Activated CD4-positive, CD25-positive, alpha-beta regulatory T cell treated with anti-CD3 and anti-CD28 coated beads, Interleukin-2, amount 50 U/mL, for 24 hours (primary cell): ENCODE measurements at regions not wholly inside any gene's neighbourhood (a gene's known extent, or its start where the extent isn't known, plus 50 kb on each side); places are given as distances from the start of the nearest gene placed in this dataset.

ENCODE experiments used
- ATAC-seq, 2 donors: fragments of 150-1000 bp; cut with Tn5 transposase; one replicate each; pipeline ENCODE4 v1.10.0; 2021; ENCODE audit warnings: mild to moderate bottlenecking in 1 of 2, moderate library complexity in 1 of 2

DNA sequence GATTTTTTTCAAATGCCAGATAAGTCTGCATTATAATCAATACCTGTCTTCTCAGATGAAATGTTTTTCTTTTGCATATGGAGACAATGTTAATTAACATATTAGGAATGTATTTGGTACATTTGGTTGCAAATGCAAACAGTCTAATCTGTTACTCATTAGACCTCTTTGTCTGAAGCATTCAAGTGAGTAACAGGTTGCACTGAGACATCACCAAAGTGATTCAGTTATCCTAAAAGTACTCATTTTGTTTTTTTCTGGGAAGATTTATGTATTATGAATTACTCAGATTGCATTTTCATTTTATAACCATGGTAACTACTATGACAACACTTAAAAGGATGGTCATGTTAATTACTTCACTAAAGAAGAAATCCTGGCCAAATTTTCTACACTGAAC is 513.6 kb downstream of the HTR7 start:
- ATAC-seq = no peak

DNA sequence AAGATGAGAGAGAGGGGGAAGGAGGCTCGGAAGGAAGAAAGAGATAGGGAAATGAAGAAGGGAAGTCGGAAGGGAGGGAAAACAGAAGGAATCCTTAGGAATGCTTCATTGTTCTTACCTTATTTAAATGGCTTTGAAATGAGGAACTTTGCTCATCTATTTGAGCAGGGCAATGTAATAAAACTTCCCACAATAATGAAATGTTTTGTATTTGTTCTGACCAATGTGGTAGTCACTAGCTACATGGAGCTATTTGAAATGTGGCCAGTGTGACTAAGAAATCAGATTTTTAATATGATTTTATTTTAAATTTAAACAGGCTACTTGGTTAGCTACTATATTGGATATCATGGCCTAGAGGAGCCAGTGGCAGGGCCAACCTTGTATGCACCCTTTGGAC is 510.6 kb downstream of the HTR7 start:
- ATAC-seq = no peak

DNA sequence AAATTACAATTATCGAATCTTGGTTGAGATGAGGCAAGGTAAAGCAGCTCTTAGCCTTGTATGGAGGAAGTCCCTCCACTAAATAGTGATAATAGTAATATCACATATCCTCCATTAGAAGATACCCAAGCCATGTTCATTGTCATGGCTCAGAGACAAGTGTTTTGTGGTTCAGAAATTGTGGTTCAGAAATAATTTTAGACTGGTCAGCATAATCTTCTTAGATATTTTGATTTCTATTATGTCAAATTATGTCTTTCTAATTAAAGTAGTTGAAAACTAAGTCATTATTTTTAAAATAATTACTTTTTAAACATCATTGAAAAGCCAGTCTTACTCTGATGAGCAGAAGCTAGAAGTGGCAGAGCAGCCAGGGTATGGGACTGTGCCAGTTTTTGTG is 507.7 kb downstream of the HTR7 start:
- no peak for ATAC-seq

DNA sequence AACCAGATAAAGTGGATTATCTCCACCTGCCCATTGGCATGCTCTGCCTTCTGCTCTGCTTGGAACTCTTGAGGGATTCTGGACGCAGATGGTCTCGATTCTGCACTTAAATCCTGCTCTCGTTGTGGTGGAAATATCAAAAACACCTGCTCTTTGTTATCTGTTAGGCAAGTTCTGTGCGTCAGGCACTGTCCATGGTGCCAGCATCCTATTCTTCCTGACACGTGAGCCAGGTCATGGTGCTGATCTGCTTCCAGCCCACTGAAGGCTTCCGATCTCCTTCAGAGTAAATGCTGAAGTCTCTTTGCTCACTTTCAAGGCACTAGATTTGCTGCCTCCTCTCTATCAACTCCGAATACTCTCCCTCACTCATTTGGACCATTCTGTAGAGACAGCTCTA is 505.6 kb downstream of the HTR7 start:
- ATAC-seq = no peak

DNA sequence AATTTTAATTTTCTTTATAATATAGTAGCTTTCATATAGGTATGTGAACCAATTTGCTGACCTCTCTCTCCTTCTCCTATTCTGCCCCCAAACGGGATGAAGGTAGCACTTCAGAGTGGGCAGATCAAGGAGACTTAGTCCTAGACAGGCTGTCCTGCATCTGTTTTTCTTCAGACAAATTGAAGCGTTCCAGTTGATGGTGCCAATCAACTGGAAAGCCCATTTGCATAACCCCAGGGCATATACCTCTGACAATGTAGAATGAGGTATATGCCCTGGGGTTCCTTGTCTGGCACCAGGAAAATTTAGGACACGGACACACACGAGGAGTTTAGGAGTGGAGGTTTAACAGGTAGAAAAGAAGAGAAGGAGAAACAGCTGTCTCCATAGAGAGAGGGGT is 502.9 kb downstream of the HTR7 start:
- no peak for ATAC-seq

DNA sequence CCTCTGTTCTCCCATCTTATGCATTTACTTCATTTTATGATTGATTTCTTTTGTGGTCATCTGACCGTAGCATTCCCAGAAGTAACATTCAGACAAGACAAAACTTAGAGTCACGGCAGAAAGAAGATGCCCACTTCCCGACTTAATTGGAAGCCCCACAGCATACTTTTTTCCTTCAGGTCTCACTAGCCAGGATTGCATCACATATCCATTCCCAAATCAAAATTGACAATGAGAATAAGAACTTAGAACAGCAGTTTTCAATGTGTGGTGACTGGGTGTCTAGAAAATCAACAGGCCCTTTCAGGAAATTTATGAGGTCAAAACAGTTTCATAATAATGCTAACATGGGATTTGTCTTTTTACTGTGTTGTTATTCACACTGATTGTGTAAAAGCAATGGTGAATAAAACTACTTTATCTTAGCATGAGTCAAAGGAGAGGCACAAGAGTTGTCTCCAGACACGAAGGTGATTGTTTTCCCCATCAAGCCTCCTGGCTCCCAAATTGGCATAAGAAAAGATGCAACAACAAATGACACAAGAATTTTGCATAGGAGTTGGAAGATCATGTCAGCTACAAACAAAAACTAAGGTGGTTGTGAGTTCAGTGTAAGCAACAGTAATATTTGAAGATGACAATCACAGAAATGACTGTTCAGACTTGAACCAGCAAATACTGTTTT is 493.9 kb downstream of the HTR7 start:
- no peak for ATAC-seq

DNA sequence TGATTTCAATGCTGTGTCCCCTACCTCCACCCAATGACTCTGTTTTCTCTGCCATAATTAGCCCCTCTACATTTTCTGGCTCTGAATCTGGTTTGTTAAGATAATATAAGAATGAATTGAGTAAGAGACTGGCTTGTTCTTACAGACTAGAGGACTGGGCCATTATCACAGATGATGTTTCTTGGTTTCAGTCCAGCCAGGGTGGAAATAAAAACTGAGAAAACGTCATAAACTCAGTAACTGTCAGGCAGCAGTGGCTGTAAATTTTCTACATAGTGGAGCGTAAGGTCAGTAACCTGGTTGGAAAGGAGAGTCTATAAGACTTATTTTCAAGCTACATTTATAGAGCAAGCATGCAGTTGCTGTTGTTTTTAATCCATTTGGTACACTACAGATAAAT is 485.4 kb downstream of the HTR7 start:
- no peak for ATAC-seq

DNA sequence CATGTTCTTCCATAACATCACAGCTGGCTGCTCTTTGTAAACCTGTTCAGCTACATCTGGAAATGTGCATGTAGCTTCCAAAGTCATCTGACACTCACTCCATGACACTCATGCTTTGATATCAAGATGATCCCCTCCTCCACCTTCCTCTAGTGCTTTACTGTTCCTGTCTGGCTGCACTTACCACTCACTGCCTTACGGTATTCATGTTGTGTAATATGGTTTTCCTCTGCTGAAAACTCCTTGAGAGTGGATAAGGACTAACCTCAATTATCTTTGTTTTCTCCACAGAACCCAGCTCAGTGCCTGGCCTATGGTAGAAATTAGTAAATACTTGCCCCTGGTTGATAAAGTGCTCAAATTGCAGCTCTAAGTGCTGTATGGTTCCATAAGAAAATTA is 483.9 kb downstream of the HTR7 start:
- no peak for ATAC-seq

DNA sequence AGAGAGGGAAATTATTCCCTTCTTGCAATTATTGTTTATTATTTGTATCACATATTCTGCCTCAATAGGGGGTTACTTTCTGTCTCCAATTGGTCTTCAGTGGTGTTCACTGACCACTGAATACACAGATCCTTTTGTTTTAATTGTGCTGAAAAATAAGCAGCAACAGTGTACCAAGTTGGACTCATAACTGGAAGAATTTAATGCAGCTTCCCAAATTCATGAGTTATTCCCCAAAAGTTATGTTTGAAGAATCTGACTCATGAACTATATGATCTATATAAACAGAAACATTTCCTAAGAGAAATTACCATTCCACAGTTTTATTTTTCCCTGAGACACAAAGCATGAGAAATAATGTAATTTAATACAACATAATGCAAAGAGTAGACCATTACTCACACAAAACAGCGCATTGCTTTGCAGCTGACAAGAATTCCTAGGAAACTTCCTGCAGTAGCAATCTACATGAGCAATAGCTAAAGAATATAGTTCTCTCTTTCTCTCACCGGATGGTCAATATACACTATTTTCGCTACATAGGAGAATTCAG is 479.2 kb downstream of the HTR7 start:
- ATAC-seq = no peak

DNA sequence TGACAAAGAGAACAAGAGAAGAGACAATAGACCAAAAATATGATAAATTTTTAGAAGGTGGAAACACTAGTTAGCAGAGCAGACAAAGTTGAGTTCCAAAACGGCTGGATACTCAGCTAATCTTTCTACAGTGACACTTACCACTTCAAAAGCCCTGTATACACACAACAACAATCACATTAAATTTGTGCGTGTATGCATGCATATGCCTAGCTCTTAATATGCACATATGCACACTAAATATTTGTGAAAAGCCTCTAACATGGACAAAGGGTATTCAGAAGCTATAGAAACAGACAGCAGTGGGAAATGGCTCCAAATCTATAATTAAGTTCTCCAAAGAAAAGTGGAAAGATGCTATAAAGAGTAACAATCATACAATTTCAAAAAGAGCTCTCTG is 476.4 kb downstream of the HTR7 start:
- no peak for ATAC-seq

DNA sequence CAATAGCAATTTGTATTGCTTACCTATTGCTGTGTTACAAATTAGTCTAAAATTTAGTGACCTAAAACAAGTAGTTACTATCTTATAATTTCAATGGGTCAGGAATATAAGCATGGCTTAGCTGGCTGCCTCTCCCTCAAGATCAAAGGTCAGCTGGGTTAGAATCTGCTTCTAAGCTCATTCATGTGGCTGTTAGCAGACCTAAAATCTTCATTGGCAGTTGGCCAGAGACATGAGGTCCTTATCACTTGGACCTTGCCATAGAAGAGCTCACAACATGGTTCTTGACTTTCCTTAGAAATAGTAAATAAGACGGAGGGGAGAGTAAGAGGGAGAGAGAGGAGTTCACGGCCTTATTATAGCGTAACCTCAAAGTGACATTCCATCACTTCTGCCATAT is 468.0 kb downstream of the HTR7 start:
- no peak for ATAC-seq

DNA sequence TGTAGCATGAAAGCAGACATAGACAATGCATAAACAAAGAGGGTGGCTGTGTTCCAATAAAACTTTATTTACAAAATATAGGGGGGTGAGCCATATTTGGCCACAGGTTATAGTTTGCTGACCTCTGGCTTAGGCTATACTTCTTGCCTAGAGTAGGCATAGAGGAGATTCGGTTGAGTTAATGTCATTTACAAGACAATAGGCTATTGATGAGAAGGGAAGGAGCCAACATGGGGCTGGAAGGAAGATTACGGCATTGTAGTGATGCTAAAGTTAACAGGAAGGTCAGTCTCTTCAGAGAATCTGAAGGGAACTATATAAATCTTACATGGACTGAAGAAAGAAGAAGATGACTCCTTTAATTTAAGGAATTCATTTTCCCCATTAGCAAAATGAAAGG is 463.5 kb downstream of the HTR7 start:
- ATAC-seq = no peak

DNA sequence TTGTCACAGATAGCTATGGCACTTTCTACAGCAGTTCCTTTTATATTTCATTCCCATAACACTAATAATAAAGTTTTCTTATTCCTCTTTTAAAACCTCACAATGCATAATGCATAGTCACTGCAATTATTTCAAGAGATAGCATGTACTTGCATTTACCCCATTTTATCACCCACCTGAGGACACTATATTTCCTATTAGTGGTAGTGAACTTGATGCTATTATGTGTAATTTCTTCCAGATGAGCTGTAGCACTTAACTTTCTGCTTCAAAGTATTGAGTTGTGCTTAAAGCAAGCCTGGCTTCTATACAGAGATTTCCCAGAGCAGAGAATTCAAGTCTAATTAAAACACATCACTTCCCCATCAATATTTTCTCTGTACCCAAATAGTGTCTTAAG is 461.1 kb downstream of the HTR7 start:
- no peak for ATAC-seq

DNA sequence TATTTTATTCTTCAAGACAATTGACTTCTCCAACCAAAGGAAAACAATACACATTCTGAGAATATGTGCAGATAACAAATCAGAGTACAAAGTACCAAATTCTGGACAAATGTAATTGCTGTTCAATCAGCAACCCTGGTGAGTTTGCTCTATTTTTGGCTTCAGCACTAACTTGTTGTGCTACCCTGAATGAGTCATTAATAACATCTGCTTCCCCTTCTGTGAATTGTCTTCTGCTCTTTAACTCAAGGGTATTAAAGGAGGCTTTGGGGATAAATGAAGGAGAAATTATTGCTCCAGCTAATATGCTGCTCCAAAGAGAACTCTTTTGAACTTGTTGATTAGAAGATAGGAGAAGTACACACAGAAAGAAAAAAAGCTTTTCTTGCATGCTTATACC is 459.3 kb downstream of the HTR7 start:
- no peak for ATAC-seq

DNA sequence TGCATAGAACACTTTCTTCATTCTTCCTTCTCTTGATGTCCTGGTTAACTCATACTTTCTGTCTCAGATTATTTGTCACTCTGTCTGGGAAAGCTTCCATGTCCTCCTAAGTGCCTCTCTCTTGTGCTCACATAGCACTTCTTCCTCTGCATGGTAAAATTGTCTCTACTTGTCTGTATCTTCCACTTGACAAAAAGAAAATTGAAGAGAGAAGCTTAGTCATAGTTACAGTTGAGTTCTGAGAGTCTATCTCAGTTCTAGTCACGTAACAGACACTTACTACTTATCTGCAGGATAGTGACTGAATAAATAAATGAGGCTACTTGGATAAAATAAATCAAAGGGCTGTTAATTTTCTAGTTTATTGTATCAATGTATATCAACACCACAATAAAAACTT is 458.1 kb downstream of the HTR7 start:
- no peak for ATAC-seq

DNA sequence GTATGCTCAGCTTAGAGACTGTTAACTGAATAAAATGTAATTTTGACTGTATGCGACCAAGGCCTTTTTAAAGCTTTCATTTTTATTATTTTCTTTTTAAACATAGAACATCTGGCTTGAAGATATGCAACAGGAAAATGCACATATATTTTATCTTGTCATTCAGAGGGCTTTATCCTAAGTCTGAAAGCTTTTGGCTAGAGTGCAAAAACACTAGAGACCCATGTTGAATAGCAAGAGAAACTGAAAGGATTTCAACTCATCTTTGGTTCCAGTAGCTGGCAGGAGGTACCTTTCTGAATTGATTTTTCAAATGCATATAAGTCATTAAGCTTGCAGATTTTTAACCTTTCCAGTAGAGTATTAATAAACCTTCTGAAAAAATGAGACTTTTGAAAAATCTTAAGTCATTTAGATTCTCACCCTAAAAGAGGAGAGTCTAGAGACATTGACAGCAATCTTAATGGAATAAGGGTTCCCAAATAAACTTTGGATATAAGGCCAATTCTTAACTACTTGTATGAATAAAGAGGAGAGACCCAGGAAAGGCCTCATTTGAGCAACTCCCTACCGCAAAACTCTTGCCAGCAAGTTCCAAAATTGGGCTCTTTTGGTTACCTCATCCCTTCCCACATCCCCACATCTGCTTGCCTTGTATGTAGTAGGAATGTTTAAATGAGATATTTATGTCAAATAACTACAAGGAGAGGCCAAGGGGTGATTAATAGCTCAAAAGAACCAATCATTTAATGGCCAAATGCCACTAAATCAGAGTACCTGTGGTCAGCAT is 454.4 kb downstream of the HTR7 start:
- no peak for ATAC-seq

DNA sequence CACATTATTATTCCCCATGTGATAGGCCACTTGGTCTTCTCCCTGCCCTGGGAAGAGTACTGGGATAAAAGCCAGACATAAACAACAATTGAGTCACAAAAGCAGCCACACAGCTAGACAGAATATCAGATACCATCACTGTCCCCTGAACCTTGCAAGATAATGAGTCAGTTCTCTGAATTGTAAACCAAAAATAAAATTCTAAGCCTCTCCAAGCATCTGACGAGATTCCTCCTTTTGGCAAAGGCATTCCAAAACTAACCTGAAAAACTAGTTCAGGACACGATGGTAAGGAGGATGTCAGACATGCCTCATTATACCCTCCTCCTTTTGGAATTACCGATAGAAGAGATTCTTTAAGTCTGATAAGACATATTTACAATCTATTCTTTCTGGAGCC is 450.7 kb downstream of the HTR7 start:
- no peak for ATAC-seq

DNA sequence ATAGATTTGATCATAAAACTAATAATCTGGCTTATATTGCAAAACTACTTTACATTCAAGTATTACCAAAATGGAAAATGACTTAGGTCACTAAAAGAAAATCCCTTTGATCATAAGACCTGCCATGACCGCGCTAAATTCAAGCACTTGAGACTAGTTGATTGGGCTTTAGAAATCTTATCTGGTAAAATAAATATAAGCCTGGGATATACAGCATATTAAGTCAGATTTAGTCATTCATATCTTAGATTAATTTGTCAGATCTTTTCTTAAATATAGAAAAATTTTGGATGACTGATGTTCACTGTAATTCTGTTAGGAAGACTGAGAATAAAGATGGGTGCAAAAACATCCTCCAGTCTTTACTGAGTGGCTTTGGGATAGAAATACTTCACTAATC is 450.0 kb downstream of the HTR7 start:
- no peak for ATAC-seq

DNA sequence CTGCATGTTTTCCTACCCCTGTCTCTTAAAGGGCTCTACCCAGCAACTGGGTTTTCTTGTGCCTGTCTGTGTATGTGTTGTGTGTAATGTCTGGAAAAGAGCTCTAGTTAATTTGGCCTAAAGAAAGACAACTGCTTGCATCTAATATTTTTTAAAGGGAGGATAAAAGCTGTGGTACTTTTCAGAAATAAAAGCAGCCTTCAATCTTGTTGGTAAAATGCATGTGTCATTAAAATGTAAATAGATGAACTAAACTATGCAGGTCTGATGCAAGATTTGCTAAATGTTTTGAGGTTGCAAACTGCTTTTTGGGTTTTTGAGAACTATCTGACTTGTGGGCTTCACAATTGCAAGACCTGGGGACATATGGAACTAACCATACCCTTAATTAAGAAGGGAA is 445.3 kb downstream of the HTR7 start:
- no peak for ATAC-seq

DNA sequence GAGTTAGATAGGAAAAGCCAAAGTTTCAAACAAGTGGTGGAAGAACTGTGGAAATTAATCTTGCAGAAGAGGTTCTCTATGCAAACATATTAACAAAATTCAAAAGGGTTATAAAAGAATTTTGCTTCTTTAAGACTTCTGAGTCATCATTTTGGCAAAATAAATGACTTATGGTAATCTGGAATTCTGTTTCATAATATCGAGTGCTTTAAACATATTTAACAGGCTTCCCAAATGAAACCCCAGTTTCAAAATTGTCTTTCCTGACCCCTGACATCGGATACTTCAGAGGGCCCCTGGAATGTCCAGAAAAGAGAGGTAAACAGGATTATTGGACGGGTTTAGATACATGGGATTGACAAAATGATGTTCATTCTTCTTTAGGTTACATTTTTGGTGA is 444.6 kb downstream of the HTR7 start:
- no peak for ATAC-seq

DNA sequence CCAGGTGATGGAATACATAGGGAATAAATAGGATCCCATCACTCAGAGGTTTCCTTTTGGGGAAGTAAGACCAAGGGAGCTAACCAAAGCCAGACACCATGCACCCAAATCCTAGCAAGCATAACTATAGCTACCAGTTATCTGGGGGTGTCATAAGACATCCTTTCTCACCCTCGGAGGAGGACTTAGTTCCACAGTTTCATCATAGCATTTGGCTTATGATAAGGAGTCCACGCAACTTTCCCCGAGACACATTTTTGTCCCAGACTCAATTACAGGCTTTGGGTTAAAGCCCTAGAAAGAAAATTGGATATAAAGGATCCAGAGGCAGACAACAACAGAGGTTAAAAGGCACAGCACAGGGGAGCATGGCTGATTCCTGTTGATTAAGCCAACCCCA is 442.9 kb downstream of the HTR7 start:
- ATAC-seq = no peak

DNA sequence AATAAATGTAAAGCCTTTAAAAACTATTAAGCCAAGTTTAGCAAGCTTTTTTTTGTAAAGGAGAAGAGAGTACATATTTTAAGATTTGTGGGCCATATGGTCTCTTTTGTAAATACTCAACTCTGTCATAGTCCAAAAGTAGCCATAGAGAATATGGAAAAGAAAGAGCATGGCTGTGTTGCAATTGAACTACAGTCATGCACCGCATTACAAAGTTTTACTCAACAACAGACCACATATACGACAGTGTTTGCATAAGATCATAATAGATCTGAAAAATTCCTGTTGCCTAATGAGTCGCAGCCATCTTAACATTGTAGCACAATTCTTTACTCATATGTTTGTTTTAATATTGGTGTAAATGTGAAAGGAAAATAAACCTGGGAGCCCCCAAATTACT is 440.8 kb downstream of the HTR7 start:
- ATAC-seq = no peak

DNA sequence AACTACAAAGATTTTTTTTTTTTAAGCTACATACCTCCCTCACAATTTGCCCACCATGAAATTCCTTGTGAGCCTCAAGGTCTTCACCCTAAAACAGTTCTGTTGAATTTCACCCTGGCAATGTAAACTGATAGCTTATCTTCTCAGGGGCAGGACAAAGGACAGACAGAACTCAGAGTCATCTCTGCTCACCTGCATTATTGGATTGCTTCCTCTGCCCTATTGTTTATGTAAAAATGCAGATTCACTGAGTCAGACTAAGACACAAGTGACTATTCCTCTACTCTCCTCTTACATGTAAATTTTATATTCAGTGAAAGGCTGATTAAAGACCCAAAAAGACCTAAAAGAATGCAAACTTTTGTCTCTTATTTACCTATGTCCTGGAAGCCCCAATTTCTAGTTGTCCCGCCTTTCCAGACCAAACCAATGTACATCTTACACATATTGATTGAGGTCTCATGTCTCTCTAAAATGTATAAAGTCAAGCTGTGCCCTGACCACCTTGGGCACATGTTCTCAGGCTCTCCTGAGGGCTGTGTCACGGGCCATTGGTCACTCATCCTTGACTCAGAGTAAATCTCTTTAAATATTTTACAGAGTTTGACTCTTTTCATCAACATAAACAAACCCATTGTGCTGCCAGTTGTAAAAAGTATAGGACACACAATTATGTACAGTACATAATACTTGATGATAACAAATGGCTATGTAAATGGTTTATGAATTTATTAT is 440.2 kb downstream of the HTR7 start:
- ATAC-seq = no peak
